Neural cell (in vitro differentiated cells): ENCODE measurements at regions not wholly inside any gene's neighbourhood (a gene's known extent, or its start where the extent isn't known, plus 50 kb on each side); places are given as distances from the start of the nearest gene placed in this dataset.

ENCODE experiments used
- H2AFZ ChIP-seq: fragments of 200-600, 300-800 bp; sonication (generic), shearing (Covaris generic); 2 replicates; pipeline ENCODE4 v1.6.0; 2014; ENCODE audit warnings: low read depth, mild to moderate bottlenecking, antibody characterized with exemption, low read length, moderate library complexity
- H3F3A ChIP-seq: fragments of 200-600 bp; shearing (Covaris generic); 2 replicates; pipeline ENCODE4 v1.6.1; 2016; ENCODE audit warnings: mild to moderate bottlenecking, moderate library complexity, mixed read lengths, antibody characterized with exemption, low read length; ENCODE audit not compliant: insufficient read depth, poor library complexity, severe bottlenecking
- H3K27ac ChIP-seq: fragments of 200-600, 300-800 bp; sonication (generic), shearing (Covaris generic); 2 replicates; pipeline ENCODE4 v1.5.1; 2014; ENCODE audit warnings: mild to moderate bottlenecking, low read length, moderate library complexity
- H3K27me3 ChIP-seq: fragments of 300-800, 200-600 bp; sonication (generic), shearing (Covaris generic); 2 replicates; pipeline ENCODE4 v1.6.0; 2014; ENCODE audit warnings: mild to moderate bottlenecking, low read depth, low read length, moderate library complexity; ENCODE audit not compliant: insufficient read depth
- H3K36me3 ChIP-seq: fragments of 300-800, 200-600 bp; sonication (generic), shearing (Covaris generic); 2 replicates; pipeline ENCODE4 v1.5.1; 2014; ENCODE audit warnings: mild to moderate bottlenecking, antibody characterized with exemption, low read length, moderate library complexity; ENCODE audit not compliant: insufficient read depth
- H3K4me2 ChIP-seq: fragments of 300-800, 200-600 bp; sonication (generic), shearing (Covaris generic); 2 replicates; pipeline ENCODE4 v1.6.0; 2014; ENCODE audit warnings: mild to moderate bottlenecking, low read length
- H3K4me3 ChIP-seq: fragments of 300-800, 200-600 bp; sonication (generic), shearing (Covaris generic); 2 replicates; pipeline ENCODE4 v1.5.1; 2014; ENCODE audit warnings: mild to moderate bottlenecking, low read length, moderate library complexity
- H3K79me2 ChIP-seq: fragments of 200-600 bp; shearing (Covaris generic); replicated peaks from 2 replicates; pipeline ENCODE4 v1.6.0; 2014; ENCODE audit warnings: mild to moderate bottlenecking, low read length, moderate library complexity; ENCODE audit not compliant: insufficient read depth
- H3K9ac ChIP-seq: fragments of 300-800, 200-600 bp; sonication (generic), shearing (Covaris generic); 2 replicates; pipeline ENCODE4 v1.6.1; 2016; ENCODE audit warnings: mild to moderate bottlenecking, low read length, mixed read lengths
- H3K9me2 ChIP-seq: fragments of 200-600 bp; shearing (Covaris generic); 2 replicates; pipeline ENCODE4 v1.6.1; 2016; ENCODE audit warnings: mild to moderate bottlenecking, low read length, mixed read lengths; ENCODE audit not compliant: insufficient read depth
- H3K9me3 ChIP-seq: fragments of 200-600, 300-800 bp; sonication (generic), shearing (Covaris generic); 2 replicates; pipeline ENCODE4 v1.6.1; 2016; ENCODE audit warnings: mild to moderate bottlenecking, mixed run types, low read length, moderate library complexity, mixed read lengths
- H4K20me1 ChIP-seq: fragments of 200-600 bp; shearing (Covaris generic); 2 replicates; pipeline ENCODE4 v1.6.1; 2016; ENCODE audit warnings: mild to moderate bottlenecking, mixed run types; ENCODE audit not compliant: insufficient read depth
- CTCF ChIP-seq: fragments of 450-650 bp; IDR thresholded peaks from 2 replicates; pipeline ENCODE4 v1.5.1; 2014; ENCODE audit warnings: antibody characterized with exemption, mild to moderate bottlenecking, moderate library complexity; ENCODE audit not compliant: poor library complexity, severe bottlenecking
- EP300 ChIP-seq: fragments of 450-650 bp; conservative IDR thresholded peaks from 2 replicates; pipeline ENCODE4 v1.6.1; 2014; ENCODE audit warnings: antibody characterized with exemption, mild to moderate bottlenecking, moderate library complexity; ENCODE audit not compliant: poor library complexity, severe bottlenecking
- MXI1 ChIP-seq: fragments of 450-650 bp; conservative IDR thresholded peaks from 2 replicates; pipeline ENCODE4 v1.6.1; 2014; ENCODE audit warnings: antibody characterized with exemption, mild to moderate bottlenecking; ENCODE audit not compliant: poor library complexity, severe bottlenecking
- POLR2AphosphoS5 ChIP-seq: IDR thresholded peaks from 2 replicates; pipeline ENCODE4 v1.6.1; 2012
- RAD21 ChIP-seq: fragments of 450-650 bp; conservative IDR thresholded peaks from 2 replicates; pipeline ENCODE4 v1.6.1; 2014; ENCODE audit warnings: antibody characterized with exemption, mild to moderate bottlenecking, moderate library complexity
- REST ChIP-seq: IDR thresholded peaks from 2 replicates; pipeline ENCODE4 v1.6.1; 2012; ENCODE audit warnings: borderline replicate concordance
- SMC3 ChIP-seq: fragments of 450-650 bp; conservative IDR thresholded peaks from 2 replicates; pipeline ENCODE4 v1.6.1; 2014; ENCODE audit warnings: antibody characterized with exemption, mild to moderate bottlenecking, moderate library complexity; ENCODE audit not compliant: poor library complexity
- TAF1 ChIP-seq: IDR thresholded peaks from 2 replicates; pipeline ENCODE4 v1.6.1; 2012; ENCODE audit warnings: low read depth

GRCh38 chr7:84362828-84363227 lies 168.2 kb upstream of the SEMA3A start:
- H3K4me2 ChIP-seq = no peak overlapping the region
- no peaks in the 10 kb centered on the region for H4K20me1 ChIP-seq
- no peak for TF ChIP-seq MXI1
- no peak for TF ChIP-seq TAF1
- TF ChIP-seq CTCF = no peak
- H3K9me3 ChIP-seq = no peaks in the 10 kb centered on the region
- no peak overlapping the region for H3K4me3 ChIP-seq
- H3K9me2 ChIP-seq = no peaks in the 10 kb centered on the region
- no peak overlapping the region for H3K9ac ChIP-seq
- no peaks in the 10 kb centered on the region for H3K79me2 ChIP-seq
- H3K27ac ChIP-seq = no peak overlapping the region
- H3K27me3 ChIP-seq = no peaks in the 10 kb centered on the region
- no peaks in the 10 kb centered on the region for H3F3A ChIP-seq
- no peak overlapping the region for H2AFZ ChIP-seq
- H3K36me3 ChIP-seq = no peaks in the 10 kb centered on the region

- no peaks in the 10 kb centered on the region for H3F3A ChIP-seq
- H3K4me2 ChIP-seq = no peak overlapping the region
- H3K4me3 ChIP-seq = no peak overlapping the region
- H3K9me3 ChIP-seq = no peaks in the 10 kb centered on the region
- H4K20me1 ChIP-seq = no peaks in the 10 kb centered on the region
- no peak overlapping the region for H2AFZ ChIP-seq
- TF ChIP-seq POLR2AphosphoS5 = no peak
- TF ChIP-seq MXI1 = no peak
- TF ChIP-seq CTCF = no peak
- TF ChIP-seq REST = no peak
- TF ChIP-seq RAD21 = no peak
- TF ChIP-seq TAF1 = no peak
- no peak for TF ChIP-seq SMC3
- no peak for TF ChIP-seq EP300
- H3K27ac ChIP-seq = no peak overlapping the region
- no peaks in the 10 kb centered on the region for H3K9me2 ChIP-seq
- no peaks in the 10 kb centered on the region for H3K36me3 ChIP-seq
- no peaks in the 10 kb centered on the region for H3K27me3 ChIP-seq
- H3K9ac ChIP-seq = no peak overlapping the region
- H3K79me2 ChIP-seq = no peaks in the 10 kb centered on the region
These were observed 167.8 kb upstream of the SEMA3A start for GRCh38 chr7:84362360-84362759.
